ENCODE measurements at regions not wholly inside any gene's neighbourhood (a gene's known extent, or its start where the extent isn't known, plus 50 kb on each side); places are given as distances from the start of the nearest gene placed in this dataset.

GRCh38 chr20:57995381-57995977, 233.0 kb downstream of the ANKRD60 start:
- H3K36me3 ChIP-seq (ENCODE audit: insufficient read depth, low read length, poor library complexity, severe bottlenecking), result no peaks in the 10 kb centered on the region
- no peak for DNase-seq (ENCODE audit: low spot score)
- H3K27ac ChIP-seq (ENCODE audit: low read depth, low read length, poor library complexity, severe bottlenecking), result no peak overlapping the region
- no peaks in the 10 kb centered on the region for H3K9me3 ChIP-seq (ENCODE audit: low read depth, low read length, poor library complexity, severe bottlenecking)
- intact Hi-C loops (cut with micrococcal nuclease; ENCODE audit: unreplicated experiment), result no loop called here
- no peak overlapping the region for H3K4me3 ChIP-seq (ENCODE audit: low read depth, low read length, poor library complexity, severe bottlenecking)
- TF ChIP-seq CTCF (conservative IDR thresholded peaks at IDR 0.05; ENCODE audit: low read depth, low read length) (no peak), EZH2 (IDR thresholded peaks at IDR 0.05; ENCODE audit: borderline replicate concordance, low read depth, low read length, poor library complexity, severe bottlenecking) (no peak)
- POLR2A ChIA-PET (ENCODE audit: low non-redundant PET), result no interaction called here
- H3K27me3 ChIP-seq (replicated peaks; ENCODE audit: insufficient read depth, low read depth, low read length, poor library complexity), result peaks cover 11% of the 10 kb centered on the region
- no peaks in the 10 kb centered on the region for H3K4me1 ChIP-seq (ENCODE audit: insufficient read depth, low read length, poor library complexity, severe bottlenecking)
- no TSS peak for BruUV-seq (replicated peaks)
- CTCF ChIA-PET, result no interaction called here

GRCh38 chr20:57993716-57994431, 234.6 kb downstream of the ANKRD60 start:
- H3K36me3 ChIP-seq (ENCODE audit: insufficient read depth, low read length, poor library complexity, severe bottlenecking), result no peaks in the 10 kb centered on the region
- H3K4me3 ChIP-seq (ENCODE audit: low read depth, low read length, poor library complexity, severe bottlenecking), result no peak overlapping the region
- peaks cover 6% of the 10 kb centered on the region for H3K27me3 ChIP-seq (replicated peaks; ENCODE audit: insufficient read depth, low read depth, low read length, poor library complexity)
- TF ChIP-seq CTCF (conservative IDR thresholded peaks at IDR 0.05; ENCODE audit: low read depth, low read length) (no peak), EZH2 (IDR thresholded peaks at IDR 0.05; ENCODE audit: borderline replicate concordance, low read depth, low read length, poor library complexity, severe bottlenecking) (no peak)
- POLR2A ChIA-PET (ENCODE audit: low non-redundant PET), result no interaction called here
- intact Hi-C loops (cut with micrococcal nuclease; ENCODE audit: unreplicated experiment), result no loop called here
- BruUV-seq (replicated peaks), result no TSS peak
- H3K27ac ChIP-seq (ENCODE audit: low read depth, low read length, poor library complexity, severe bottlenecking), result no peak overlapping the region
- no peaks in the 10 kb centered on the region for H3K9me3 ChIP-seq (ENCODE audit: low read depth, low read length, poor library complexity, severe bottlenecking)
- H3K4me1 ChIP-seq (ENCODE audit: insufficient read depth, low read length, poor library complexity, severe bottlenecking), result no peaks in the 10 kb centered on the region
- CTCF ChIA-PET, result no interaction called here
- no peak for DNase-seq (ENCODE audit: low spot score)

GRCh38 chr20:57991211-57991881, 237.1 kb downstream of the ANKRD60 start:
- no peak for TF ChIP-seq EZH2 (IDR thresholded peaks at IDR 0.05; ENCODE audit: borderline replicate concordance, low read depth, low read length, poor library complexity, severe bottlenecking)
- TF ChIP-seq CTCF (conservative IDR thresholded peaks at IDR 0.05; ENCODE audit: low read depth, low read length), result no peak
- H3K36me3 ChIP-seq (ENCODE audit: insufficient read depth, low read length, poor library complexity, severe bottlenecking), result no peaks in the 10 kb centered on the region
- H3K4me1 ChIP-seq (ENCODE audit: insufficient read depth, low read length, poor library complexity, severe bottlenecking), result no peaks in the 10 kb centered on the region
- no peaks in the 10 kb centered on the region for H3K27me3 ChIP-seq (replicated peaks; ENCODE audit: insufficient read depth, low read depth, low read length, poor library complexity)
- no peaks in the 10 kb centered on the region for H3K9me3 ChIP-seq (ENCODE audit: low read depth, low read length, poor library complexity, severe bottlenecking)
- intact Hi-C loops (cut with micrococcal nuclease; ENCODE audit: unreplicated experiment), result no loop called here
- no peak overlapping the region for H3K27ac ChIP-seq (ENCODE audit: low read depth, low read length, poor library complexity, severe bottlenecking)
- BruUV-seq (replicated peaks), result no TSS peak
- no peak overlapping the region for H3K4me3 ChIP-seq (ENCODE audit: low read depth, low read length, poor library complexity, severe bottlenecking)
- peak; percentile 18 for DNase-seq (ENCODE audit: low spot score)
- ChIA-PET CTCF (no interaction called here), POLR2A (ENCODE audit: low non-redundant PET) (no interaction called here)
